Hematopoietic multipotent progenitor cell treated with erythropoietin and hydrocortisone succinate and interleukin-3 and kit ligand, for 6 days (in vitro differentiated cells): ENCODE measurements at regions not wholly inside any gene's neighbourhood (a gene's known extent, or its start where the extent isn't known, plus 50 kb on each side); places are given as distances from the start of the nearest gene placed in this dataset.
"Not testable (repeated sequence)": the region's sequence is repeated elsewhere in the genome, so short reads cannot be mapped to it uniquely, and the experiment has no call there.

Source experiments
- DNase-seq: peaks from one replicate; pipeline ENCODE4 v3.0.0-alpha.2; 2015

DNA sequence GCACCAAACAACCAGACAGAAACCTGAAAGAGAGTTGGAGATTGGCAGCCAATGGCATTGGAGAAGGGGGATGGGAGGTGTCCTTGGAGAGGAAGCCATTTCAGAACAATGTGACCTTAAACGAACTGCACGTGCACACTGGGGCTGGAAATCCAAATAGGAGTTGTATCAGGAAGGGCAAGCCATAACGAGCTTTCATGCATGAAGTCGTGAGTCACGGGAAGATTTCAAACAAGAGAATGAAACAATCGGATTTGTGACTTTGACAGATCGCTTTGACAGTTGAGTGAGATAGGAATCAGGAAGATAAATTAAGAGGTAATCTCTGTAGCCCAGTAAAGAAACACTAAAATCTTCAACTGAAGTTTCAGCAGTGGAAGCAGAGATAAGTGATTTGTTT lies 445.8 kb upstream of the ZP4 start:
- no peak for DNase-seq

- no peak for DNase-seq
These were observed 443.4 kb upstream of the ZP4 start for GRCh38 chr1:238334170-238334569.

GRCh38 chr1:238331557-238331956 lies 440.8 kb upstream of the ZP4 start:
- no peak for DNase-seq

DNA sequence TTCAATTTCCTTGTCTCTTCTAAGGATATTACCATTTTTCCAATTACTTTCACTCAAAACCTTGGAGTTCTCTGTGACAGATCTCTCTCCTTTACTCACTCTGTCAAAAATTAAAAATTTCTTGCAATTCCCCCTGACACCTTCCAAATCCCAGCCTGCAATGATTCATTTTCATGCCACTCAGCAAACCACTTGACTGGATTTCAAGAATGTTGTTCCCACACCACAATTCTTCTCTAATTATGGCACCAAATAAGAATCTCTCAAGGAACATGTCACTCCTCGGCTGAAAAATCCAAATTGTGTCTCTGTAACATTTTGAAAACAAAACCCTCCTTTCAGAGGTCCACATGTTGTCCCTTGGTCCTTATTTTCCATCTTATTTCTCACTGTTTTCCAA lies 438.9 kb upstream of the ZP4 start:
- DNase-seq: no peak

DNA sequence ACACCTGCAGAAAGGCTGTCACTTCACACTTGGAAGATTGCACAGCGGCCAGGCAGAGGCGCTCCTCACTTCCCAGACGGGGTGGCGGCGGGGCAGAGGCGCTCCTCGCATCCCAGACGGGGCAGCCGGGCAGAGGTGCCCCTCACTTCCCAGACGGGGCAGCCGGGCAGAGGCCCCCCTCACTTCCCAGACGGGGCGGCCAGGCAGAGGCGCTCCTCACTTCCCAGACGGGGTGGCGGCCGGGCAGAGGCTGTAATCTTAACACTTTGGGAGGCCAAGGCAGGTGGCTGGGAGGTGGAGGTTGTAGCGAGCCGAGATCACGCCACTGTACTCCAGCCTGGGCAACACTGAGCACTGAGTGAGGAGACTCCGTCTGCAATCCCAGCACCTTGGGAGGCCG lies 436.3 kb upstream of the ZP4 start:
- DNase-seq: not testable (repeated sequence)

- not testable (repeated sequence) for DNase-seq
These were observed 435.8 kb upstream of the ZP4 start for GRCh38 chr1:238326479-238326878.

- DNase-seq: no peak
These were observed 433.6 kb upstream of the ZP4 start for GRCh38 chr1:238324211-238324864.

- no peak for DNase-seq
These were observed 432.8 kb upstream of the ZP4 start for GRCh38 chr1:238323490-238323889.

DNA sequence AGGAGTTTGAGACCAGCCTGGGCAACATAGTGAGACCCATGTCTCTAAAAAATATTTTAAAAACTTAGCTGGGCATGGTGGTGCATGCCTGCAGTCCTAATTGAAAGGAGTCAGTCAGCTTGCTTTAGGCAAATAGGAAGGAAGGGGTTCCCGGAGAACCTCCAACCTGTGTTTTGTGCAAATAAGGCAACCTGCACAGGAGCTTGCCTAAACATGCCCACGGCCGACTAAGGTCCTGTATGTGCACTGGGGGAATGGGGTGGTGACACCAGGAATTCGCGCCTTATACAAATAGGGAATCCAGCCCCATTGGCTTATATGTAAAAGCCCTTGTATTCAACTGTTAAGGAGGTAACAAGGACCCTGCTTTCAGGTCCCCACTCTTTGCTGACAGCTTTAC lies 429.2 kb upstream of the ZP4 start:
- no peak for DNase-seq

GRCh38 chr1:238318294-238319110 lies 427.8 kb upstream of the ZP4 start:
- no peak for DNase-seq

DNA sequence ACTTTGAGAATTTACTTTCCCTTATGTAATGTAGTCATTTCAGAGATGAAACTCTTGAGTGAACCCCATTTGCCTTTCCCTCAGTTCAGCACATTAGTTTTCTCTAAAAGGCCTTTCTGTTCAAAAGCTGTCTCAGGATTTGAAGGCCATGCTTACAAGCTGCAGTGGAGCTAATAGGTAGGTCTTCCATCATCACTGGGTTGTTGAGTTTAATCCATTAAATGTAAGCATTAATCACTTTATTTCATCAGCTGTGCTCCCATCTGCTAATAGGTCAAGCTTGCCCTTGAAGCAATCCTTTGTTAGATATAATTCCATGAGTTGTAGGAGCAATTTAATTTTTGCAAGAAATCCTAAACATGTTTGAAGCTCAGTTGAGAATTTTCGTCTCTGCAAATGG lies 422.2 kb upstream of the ZP4 start:
- no peak for DNase-seq

- peak; percentile 8 for DNase-seq
These were observed 415.7 kb upstream of the ZP4 start for GRCh38 chr1:238306411-238306810.

GRCh38 chr1:238302646-238303045 lies 411.9 kb upstream of the ZP4 start:
- DNase-seq: no peak

- no peak for DNase-seq
These were observed 405.6 kb upstream of the ZP4 start for GRCh38 chr1:238296371-238296770.

- DNase-seq: no peak
These were observed 402.4 kb upstream of the ZP4 start for GRCh38 chr1:238293075-238293474.

- DNase-seq: no peak
These were observed 390.7 kb upstream of the ZP4 start for GRCh38 chr1:238281418-238281817.

DNA sequence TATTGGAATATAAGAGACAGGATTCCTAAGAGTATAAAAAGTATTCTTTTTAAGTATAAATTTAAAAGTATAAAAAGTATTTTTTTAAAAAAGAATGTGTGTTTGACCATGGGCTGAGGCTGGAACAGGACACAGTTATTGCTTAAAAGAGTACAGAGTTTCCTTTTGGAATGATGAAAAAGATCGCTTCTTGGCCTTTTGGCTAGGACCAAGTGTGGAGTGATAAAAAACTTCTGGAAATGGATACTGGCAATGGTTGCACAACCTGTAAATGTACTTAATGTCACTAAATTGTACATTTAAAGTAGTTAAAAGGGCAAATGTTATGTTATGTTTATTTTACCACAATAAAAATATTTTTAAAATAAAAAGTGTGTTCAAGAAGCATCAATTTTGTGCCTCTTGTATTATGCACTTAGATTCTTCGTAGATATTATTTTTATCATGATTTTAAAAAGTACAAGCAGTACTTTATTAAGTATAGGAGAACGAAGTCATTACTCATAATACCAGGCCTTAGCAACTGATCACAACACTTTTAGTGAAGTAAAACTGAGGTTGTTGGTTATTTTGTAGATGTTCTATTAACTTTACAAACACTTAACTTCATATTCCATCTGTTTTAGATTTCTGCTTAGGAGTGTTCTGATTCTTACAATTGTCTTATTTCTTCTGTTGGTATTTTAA lies 389.1 kb upstream of the ZP4 start:
- no peak for DNase-seq

GRCh38 chr1:238272145-238272544 lies 381.4 kb upstream of the ZP4 start:
- DNase-seq: no peak

GRCh38 chr1:238265866-238266265 lies 375.1 kb upstream of the ZP4 start:
- peak; percentile 17 for DNase-seq

- no peak for DNase-seq
These were observed 374.2 kb upstream of the ZP4 start for GRCh38 chr1:238264951-238265350.

DNA sequence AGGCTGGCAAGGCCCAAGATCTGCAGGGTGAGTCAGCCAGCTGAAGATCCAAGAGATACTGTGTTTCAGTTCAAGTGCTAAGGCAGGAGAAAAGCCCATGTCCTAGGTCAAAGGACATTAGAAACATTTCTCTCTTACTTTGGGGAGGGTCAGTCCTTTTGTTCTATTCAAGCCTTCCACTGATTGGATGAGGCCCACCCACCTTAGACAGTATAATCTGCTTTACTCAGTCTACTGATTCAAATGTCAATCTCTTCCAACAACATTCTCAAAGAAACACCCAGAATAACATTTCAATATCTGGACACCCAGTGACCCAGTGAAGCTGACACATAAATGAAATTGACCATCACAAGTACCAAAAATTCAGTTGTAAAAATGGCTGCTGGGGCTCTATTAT lies 367.8 kb upstream of the ZP4 start:
- DNase-seq: no peak

GRCh38 chr1:238257018-238257621 lies 366.4 kb upstream of the ZP4 start:
- DNase-seq: no peak

- no peak for DNase-seq
These were observed 364.2 kb upstream of the ZP4 start for GRCh38 chr1:238254935-238255334.
